ENCODE measurements at regions not wholly inside any gene's neighbourhood (a gene's known extent, or its start where the extent isn't known, plus 50 kb on each side); places are given as distances from the start of the nearest gene placed in this dataset.

DNA sequence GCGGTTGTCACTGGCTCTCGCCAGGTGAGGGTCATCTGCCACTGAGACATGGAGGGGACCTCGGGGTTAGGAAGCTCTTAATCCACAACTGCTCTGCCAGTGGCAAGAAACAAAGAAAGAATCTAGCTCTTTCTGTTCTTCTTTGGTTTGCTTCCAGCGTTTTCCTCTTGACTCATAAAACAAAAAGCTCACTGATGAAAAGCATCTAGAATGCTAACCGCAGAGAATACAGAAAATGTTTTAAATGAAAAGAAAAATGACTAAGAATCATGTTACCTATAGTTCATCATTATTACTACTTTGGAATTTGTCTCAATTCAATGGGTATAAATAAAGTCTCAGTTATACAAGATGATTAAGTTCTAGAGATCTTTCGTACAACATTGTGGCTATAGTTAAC lies 274.8 kb upstream of the TENM3 start:
- in situ Hi-C loops (cut with MboI) (no loop called here), intact Hi-C loops (cut with micrococcal nuclease; ENCODE audit: unreplicated experiment) (no loop called here)
- no peak overlapping the region for H3K4me2 ChIP-seq (ENCODE audit: control insufficient read depth, insufficient read depth)
- no peaks in the 10 kb centered on the region for H3K27me3 ChIP-seq (replicated peaks in 1 of 2; ENCODE audit: control insufficient read depth in 2 of 2, insufficient read depth in 2 of 2, low read length in 1 of 2)
- H3K9me3 ChIP-seq (replicated peaks; ENCODE audit: control insufficient read depth, insufficient read depth, low read length) = no peaks in the 10 kb centered on the region; the same call in 2 of the 3 replicates
- H2AFZ ChIP-seq (ENCODE audit: control insufficient read depth, low read depth, low read length) = no peak overlapping the region
- DNase-seq (ENCODE audit: low read depth, low spot score) (no peak), FAIRE-seq (no peak), ATAC-seq (no peak)
- BruUV-seq (replicated peaks) = no TSS peak
- H3K9ac ChIP-seq (ENCODE audit: control insufficient read depth, insufficient read depth, low read length) = no peak overlapping the region
- H4K20me1 ChIP-seq (ENCODE audit: control insufficient read depth, insufficient read depth) = no peaks in the 10 kb centered on the region
- ChIA-PET CTCF (no interaction called here), SMC1A (ENCODE audit: uncharacterized antibody, unreplicated experiment) (interaction anchor here (0.7 to 3.0 kb wide), 2 partner anchors 7 to 75 kb away, joined by 3 to 7 read pairs; no protein-coding TSS in a partner anchor), RAD21 (ENCODE audit: unreplicated experiment) (no interaction called here), POLR2A (no interaction called here)
- no peaks in the 10 kb centered on the region for H3K36me3 ChIP-seq (ENCODE audit: control insufficient read depth in 2 of 2, insufficient read depth in 2 of 2, low read length in 1 of 2)
- no peaks in the 10 kb centered on the region for H3K4me1 ChIP-seq (ENCODE audit: control insufficient read depth, insufficient read depth, low read length)
- H3K4me3 ChIP-seq = no peak overlapping the region
- no peak for TF ChIP-seq STAT3 (IDR thresholded peaks at IDR 0.05; ENCODE audit: low read depth, low read length)
- no peak for TF ChIP-seq KDM1A (IDR thresholded peaks at IDR 0.05; ENCODE audit: borderline replicate concordance)
- no peak for TF ChIP-seq RCOR1 (conservative IDR thresholded peaks at IDR 0.05; ENCODE audit: low read depth, low read length)
- no peak for TF ChIP-seq JUND (IDR thresholded peaks at IDR 0.05; ENCODE audit: low read depth, low read length)
- TF ChIP-seq, protein P1, sequence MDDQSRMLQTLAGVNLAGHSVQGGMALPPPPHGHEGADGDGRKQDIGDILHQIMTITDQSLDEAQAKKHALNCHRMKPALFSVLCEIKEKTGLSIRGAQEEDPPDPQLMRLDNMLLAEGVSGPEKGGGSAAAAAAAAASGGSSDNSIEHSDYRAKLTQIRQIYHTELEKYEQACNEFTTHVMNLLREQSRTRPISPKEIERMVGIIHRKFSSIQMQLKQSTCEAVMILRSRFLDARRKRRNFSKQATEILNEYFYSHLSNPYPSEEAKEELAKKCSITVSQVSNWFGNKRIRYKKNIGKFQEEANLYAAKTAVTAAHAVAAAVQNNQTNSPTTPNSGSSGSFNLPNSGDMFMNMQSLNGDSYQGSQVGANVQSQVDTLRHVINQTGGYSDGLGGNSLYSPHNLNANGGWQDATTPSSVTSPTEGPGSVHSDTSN (IDR thresholded peaks at IDR 0.05; ENCODE audit: insufficient replicate concordance, low read depth, low read length) = no peak
- no peaks in the 10 kb centered on the region for H3K79me2 ChIP-seq (ENCODE audit: control insufficient read depth, insufficient read depth, low read length)
- 38% methylated on average over 6 of the region's 6 CpGs for WGBS (ENCODE audit: insufficient coverage, insufficient replicate concordance, low lambda C conversion rate, missing lambda C conversion rate)
- H3K27ac ChIP-seq (ENCODE audit: control insufficient read depth, insufficient read depth) = no peak overlapping the region

DNA sequence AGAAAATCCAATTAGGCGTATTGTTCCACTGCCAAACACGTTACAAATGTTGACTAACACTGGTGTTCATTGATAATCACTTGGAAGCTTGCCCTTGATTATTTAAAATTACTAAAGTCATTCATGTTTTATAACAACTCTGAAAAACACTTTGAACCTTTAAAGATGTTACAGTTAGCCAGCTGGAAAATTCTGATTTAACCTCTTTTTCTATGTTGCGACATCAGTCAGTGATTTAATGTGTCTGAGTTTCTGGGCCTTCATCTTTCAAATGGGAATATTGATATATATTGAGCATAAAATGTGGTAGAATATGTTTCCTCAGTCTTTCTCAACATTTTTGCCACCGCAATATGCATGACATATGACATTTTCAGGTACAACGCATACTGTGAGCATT lies 274.1 kb upstream of the TENM3 start:
- DNase-seq (ENCODE audit: low read depth, low spot score) (no peak), FAIRE-seq (no peak), ATAC-seq (no peak)
- H3K9me3 ChIP-seq (replicated peaks; ENCODE audit: control insufficient read depth, insufficient read depth, low read length) = no peaks in the 10 kb centered on the region; the same call in 2 of the 3 replicates
- H3K4me2 ChIP-seq (ENCODE audit: control insufficient read depth, insufficient read depth) = no peak overlapping the region
- no peak overlapping the region for H3K27ac ChIP-seq (ENCODE audit: control insufficient read depth, insufficient read depth)
- ChIA-PET SMC1A (ENCODE audit: uncharacterized antibody, unreplicated experiment) (interaction anchor here (1.0 to 3.0 kb wide), 2 partner anchors 8 to 121 kb away, joined by 4 to 7 read pairs; no protein-coding TSS in a partner anchor), POLR2A (interaction anchor here (0.6 kb wide), 1 partner anchor 1194 kb away, joined by 7 read pairs; no protein-coding TSS in a partner anchor), CTCF (interaction anchor here (1.0 kb wide), 1 partner anchor 12 kb away, joined by 3 read pairs; no protein-coding TSS in a partner anchor), RAD21 (ENCODE audit: unreplicated experiment) (no interaction called here)
- no peaks in the 10 kb centered on the region for H3K36me3 ChIP-seq (ENCODE audit: control insufficient read depth in 2 of 2, insufficient read depth in 2 of 2, low read length in 1 of 2)
- no peaks in the 10 kb centered on the region for H3K79me2 ChIP-seq (ENCODE audit: control insufficient read depth, insufficient read depth, low read length)
- H2AFZ ChIP-seq (ENCODE audit: control insufficient read depth, low read depth, low read length) = no peak overlapping the region
- no peak overlapping the region for H3K9ac ChIP-seq (ENCODE audit: control insufficient read depth, insufficient read depth, low read length)
- no TSS peak for BruUV-seq (replicated peaks)
- TF ChIP-seq ZNF274 (IDR thresholded peaks at IDR 0.05; ENCODE audit: insufficient read depth, insufficient read length) (no peak), MEF2A (IDR thresholded peaks at IDR 0.05; ENCODE audit: insufficient read depth, low read depth, low read length) (no peak), SMAD1 (IDR thresholded peaks at IDR 0.05; ENCODE audit: low read depth, partially characterized antibody) (no peak), DPF2 (IDR thresholded peaks at IDR 0.05) (no peak), SREBF2 (IDR thresholded peaks at IDR 0.05; ENCODE audit: low read length) (no peak), SUPT20H (IDR thresholded peaks at IDR 0.05; ENCODE audit: borderline replicate concordance, control insufficient read depth, low read depth, low read length) (no peak), PAX5 (IDR thresholded peaks at IDR 0.05; ENCODE audit: borderline replicate concordance, low read depth, low read length) (no peak), YY1 (IDR thresholded peaks at IDR 0.05; ENCODE audit: low read depth, low read length) (no peak), KDM1A (IDR thresholded peaks at IDR 0.05; ENCODE audit: borderline replicate concordance) (no peak)
- no peaks in the 10 kb centered on the region for H4K20me1 ChIP-seq (ENCODE audit: control insufficient read depth, insufficient read depth)
- H3K4me3 ChIP-seq = no peak overlapping the region
- intact Hi-C loops (cut with micrococcal nuclease; ENCODE audit: unreplicated experiment) (no loop called here), in situ Hi-C loops (cut with MboI) (no loop called here)
- no peaks in the 10 kb centered on the region for H3K27me3 ChIP-seq (replicated peaks in 1 of 2; ENCODE audit: control insufficient read depth in 2 of 2, insufficient read depth in 2 of 2, low read length in 1 of 2)
- H3K4me1 ChIP-seq (ENCODE audit: control insufficient read depth, insufficient read depth, low read length) = no peaks in the 10 kb centered on the region
- WGBS (ENCODE audit: insufficient coverage, insufficient replicate concordance, low lambda C conversion rate, missing lambda C conversion rate) = 57% methylated on average over 5 of the region's 5 CpGs

Data from GM12878 (cell line).